ENCODE measurements at regions not wholly inside any gene's neighbourhood (a gene's known extent, or its start where the extent isn't known, plus 50 kb on each side); places are given as distances from the start of the nearest gene placed in this dataset.

DNA sequence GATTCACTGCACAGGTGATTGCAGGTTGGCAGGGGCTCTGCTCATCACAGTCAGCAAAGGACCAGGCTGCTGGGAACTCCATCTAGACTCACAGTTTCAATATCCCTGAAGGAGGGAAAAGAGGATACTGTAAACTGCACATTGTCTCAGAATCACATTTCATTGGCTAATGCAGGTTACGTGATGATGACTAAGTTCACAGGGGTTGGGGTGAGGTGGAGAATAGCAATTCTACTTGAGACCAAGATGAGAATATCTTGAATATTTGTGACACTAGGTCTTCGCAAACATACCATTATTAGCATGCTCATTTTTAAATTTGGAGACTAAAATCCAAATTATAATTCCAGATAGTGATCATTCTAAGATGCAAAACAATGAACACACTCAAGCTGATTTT, 208.5 kb upstream of the CITED2 start:
- no peaks in the 10 kb centered on the region for H3K9me3 Mint-ChIP-seq
- no peak overlapping the region for H3K27ac Mint-ChIP-seq
- H3K4me1 Mint-ChIP-seq: peaks cover 15% of the 10 kb centered on the region
- no peak for ATAC-seq
- no peak overlapping the region for H3K4me3 Mint-ChIP-seq
- no peak for DNase-seq (ENCODE audit: low spot score in 2 of 2)
- H3K36me3 Mint-ChIP-seq: no peaks in the 10 kb centered on the region

DNA sequence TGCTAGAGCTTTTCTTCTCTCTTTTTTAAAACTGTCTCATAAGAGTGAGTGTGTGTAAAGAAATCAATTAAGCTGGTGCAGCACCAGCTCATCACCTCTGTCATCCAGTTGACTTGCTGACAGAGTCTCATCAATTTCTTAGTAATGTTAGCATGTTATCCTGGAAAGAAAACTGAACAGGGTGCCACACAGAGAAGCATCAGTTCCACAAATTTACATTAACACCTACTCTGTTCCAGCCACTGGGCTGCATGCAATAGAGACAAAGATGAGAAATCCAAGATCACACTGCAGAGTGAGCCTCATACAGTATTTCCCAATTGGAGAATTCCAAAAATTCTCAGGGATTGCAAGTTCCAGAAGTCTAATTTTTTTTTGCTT, 207.0 kb upstream of the CITED2 start:
- no peaks in the 10 kb centered on the region for H3K9me3 Mint-ChIP-seq
- peaks cover 15% of the 10 kb centered on the region for H3K4me1 Mint-ChIP-seq
- H3K4me3 Mint-ChIP-seq: no peak overlapping the region
- no peaks in the 10 kb centered on the region for H3K36me3 Mint-ChIP-seq
- DNase-seq (ENCODE audit: low spot score in 2 of 2): no peak
- ATAC-seq: no peak
- H3K27ac Mint-ChIP-seq: no peak overlapping the region

DNA sequence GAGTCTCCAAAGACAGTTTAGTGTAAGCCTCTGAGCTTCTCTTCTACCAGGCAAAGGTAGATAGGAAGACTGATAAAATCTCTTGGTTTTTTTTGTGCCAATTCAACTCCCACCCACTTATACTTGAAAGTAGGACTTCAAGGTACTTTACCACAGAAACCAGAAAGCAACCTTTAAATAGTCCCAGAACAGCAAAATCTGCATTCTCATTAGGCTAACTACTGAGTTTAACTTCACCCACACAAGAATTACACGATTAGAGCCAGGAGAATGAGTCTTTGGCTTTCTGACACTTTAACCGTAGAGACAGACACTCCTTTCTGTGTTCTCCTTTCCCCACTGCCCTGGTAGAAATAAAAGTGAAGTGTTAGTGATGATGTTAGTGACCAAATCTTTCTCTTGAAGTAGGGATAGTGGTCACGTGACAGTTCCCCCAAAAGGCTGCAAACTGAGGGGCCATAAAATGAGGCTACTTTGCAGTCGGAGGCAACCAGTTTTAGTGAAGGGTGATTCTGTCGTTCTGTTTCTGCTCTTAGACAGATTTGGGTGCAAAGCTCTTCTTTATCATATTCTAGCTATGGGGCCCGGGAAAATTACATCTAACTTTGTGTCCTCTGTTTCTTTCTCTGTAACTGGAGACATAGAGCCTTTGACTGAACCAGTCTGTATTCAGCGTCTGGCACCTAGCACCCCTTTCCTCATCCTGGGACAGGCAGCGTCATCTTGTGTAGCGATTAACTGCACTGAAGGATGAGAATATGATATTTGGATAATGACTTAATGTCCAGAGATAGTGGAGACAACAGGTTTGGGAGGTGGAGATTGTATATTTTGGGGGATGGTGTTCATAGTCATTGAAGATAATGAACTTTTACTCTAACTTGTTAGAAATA, 206.4 kb upstream of the CITED2 start:
- Mint-ChIP-seq H3K4me3 (peak overlapping the region; percentile 12), H3K36me3 (no peaks in the 10 kb centered on the region), H3K27ac (peak overlapping the region; percentile 44), H3K9me3 (no peaks in the 10 kb centered on the region), H3K4me1 (peaks cover 15% of the 10 kb centered on the region)
- ATAC-seq (peak; percentile 91), DNase-seq (ENCODE audit: low spot score in 2 of 2) (no peak)

DNA sequence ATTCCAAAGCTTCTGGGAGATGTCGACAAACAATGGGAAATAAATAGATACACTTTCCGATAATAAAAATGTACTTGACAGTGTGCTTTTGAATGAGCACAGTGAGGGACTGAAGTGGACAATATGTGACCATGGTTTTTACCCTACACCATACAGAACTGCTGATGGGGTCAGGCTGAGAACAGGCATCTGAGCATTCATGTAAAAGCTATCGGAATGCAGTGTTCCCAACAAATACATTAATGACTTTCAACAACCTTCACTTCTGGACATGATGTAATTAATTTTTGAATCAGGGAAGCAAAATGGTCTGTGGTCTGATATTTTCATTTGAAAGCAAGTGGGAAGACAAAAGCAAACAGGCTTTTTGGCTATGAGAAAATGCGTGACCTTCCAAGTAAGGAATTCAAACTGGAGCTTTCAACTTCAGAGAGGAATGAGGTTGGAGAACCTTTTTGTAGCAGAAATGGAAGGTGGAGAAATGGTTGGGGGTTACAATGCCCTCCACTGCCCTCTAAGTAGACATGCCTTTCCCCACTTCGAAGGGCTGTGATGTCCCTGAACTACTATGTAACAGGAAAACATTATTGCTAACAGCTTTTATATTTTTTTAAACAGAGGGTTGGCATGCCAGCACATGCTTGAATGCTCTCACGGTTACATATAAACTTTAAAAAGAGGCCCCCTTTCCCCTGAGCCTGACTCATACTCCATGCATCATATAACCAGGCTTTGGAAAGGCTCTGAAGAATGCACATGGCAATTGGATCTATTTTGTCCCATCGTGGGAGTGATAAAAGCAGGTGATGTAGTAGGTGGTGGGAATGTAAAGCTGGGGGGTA, 203.5 kb upstream of the CITED2 start:
- peaks cover 15% of the 10 kb centered on the region for H3K4me1 Mint-ChIP-seq
- no peaks in the 10 kb centered on the region for H3K9me3 Mint-ChIP-seq
- ATAC-seq: no peak
- H3K27ac Mint-ChIP-seq: no peak overlapping the region
- no peak for DNase-seq (ENCODE audit: low spot score in 2 of 2)
- H3K36me3 Mint-ChIP-seq: no peaks in the 10 kb centered on the region
- H3K4me3 Mint-ChIP-seq: no peak overlapping the region

DNA sequence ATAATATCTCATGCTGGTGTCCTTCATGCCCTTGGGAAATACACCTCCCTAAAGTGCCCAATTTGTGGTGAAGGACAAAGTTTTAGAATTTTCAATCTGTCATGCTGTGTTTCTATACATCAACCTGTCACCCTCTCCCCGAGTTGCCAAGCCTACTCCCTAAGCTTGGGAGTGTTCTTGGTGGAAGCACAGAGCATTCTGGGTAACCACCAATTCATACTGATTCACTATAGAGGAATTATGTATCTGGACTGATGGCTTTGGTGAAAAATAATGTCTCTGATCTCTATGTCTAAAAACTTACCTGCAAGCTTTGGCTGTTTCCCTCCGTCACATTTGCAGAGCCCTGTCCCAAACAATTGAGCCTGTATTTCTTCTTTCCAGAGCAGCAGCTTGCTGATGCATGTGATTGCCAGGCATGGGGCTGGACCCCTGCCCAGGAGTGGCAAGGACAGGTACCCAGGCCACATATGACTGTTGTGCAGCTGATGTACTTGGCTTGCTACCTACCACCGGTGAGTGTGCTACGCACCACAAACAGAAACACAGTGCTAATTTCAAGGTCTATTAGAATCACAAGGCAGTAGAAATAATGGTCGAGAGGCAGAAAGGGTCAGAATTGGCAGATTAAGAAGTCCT, 202.8 kb upstream of the CITED2 start:
- no peak for ATAC-seq
- Mint-ChIP-seq H3K36me3 (no peaks in the 10 kb centered on the region), H3K9me3 (no peaks in the 10 kb centered on the region), H3K27ac (no peak overlapping the region), H3K4me1 (peaks cover 15% of the 10 kb centered on the region), H3K4me3 (no peak overlapping the region)
- DNase-seq (ENCODE audit: low spot score in 2 of 2): no peak

DNA sequence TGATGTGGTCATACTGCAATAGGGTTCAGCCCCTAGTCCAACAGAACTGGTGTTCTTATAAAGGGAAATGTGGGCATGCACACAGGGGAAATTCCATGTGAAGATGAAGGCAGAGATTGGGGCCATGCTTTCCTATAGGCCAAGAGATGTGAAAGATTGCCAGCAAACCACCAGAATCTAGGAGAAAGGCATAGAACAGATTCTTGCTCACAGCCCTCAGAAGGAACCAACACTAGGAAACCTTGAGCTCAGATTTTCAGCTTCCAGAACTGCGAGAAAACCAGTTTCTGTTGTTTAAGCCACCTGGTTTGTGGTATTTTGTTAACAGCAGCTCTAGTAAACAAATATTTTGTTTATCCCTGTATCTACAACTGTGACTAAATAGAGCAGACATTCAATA, 197.6 kb upstream of the CITED2 start:
- no peak overlapping the region for H3K4me3 Mint-ChIP-seq
- no peaks in the 10 kb centered on the region for H3K9me3 Mint-ChIP-seq
- ATAC-seq: no peak
- H3K27ac Mint-ChIP-seq: no peak overlapping the region
- no peak for DNase-seq (ENCODE audit: low spot score in 2 of 2)
- H3K4me1 Mint-ChIP-seq: peaks cover 7% of the 10 kb centered on the region
- no peaks in the 10 kb centered on the region for H3K36me3 Mint-ChIP-seq

DNA sequence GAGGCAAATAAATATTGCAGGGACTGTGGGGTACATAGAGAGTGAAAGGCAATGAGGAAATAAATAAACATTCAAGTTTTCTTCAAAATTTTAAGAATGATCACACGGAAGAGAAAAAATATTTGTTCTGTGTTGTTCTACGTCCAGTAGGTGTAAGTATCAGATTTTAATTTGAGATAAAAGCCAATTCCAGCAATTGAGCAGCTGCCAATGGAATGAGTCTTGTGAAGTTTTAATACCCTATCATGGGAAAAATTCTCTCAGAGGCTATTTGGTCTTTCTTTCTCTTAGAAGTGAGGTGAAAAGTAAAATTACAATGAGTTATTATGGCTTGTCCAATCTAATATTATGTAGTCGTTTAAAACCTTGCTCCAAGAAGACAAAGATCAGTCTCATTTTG, 195.7 kb upstream of the CITED2 start:
- H3K9me3 Mint-ChIP-seq: no peaks in the 10 kb centered on the region
- no peak overlapping the region for H3K27ac Mint-ChIP-seq

DNA sequence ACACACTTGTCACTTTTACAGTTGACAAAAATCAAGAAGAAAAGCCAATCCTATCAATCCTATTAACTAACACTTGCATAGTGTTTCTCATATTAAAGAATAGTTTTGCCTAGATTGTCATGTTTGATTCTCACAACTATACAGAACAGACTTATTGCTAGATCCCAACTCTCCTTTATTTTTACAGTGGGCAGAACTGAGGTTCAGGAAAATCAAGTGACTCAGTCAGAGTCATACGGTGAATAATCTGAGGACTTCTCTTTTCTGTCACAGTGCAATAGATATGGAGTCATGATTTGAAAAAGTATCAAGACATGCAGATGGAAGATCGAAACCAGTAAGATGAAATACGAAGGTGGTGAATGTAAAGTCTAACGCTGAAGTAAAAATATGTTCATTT, 195.1 kb upstream of the CITED2 start:
- ATAC-seq (peak; percentile 82), DNase-seq (ENCODE audit: low spot score in 2 of 2) (no peak)
- no peak overlapping the region for H3K27ac Mint-ChIP-seq
- H3K9me3 Mint-ChIP-seq: no peaks in the 10 kb centered on the region
- no peak overlapping the region for H3K4me3 Mint-ChIP-seq
- H3K36me3 Mint-ChIP-seq: no peaks in the 10 kb centered on the region
- H3K4me1 Mint-ChIP-seq: peaks cover 7% of the 10 kb centered on the region

More for the DNA sequence above, 195.7 kb upstream of the CITED2 start:
- Mint-ChIP-seq H3K36me3 (no peaks in the 10 kb centered on the region), H3K4me1 (peaks cover 7% of the 10 kb centered on the region), H3K4me3 (no peak overlapping the region)
- ATAC-seq (no peak), DNase-seq (ENCODE audit: low spot score in 2 of 2) (no peak)

DNA sequence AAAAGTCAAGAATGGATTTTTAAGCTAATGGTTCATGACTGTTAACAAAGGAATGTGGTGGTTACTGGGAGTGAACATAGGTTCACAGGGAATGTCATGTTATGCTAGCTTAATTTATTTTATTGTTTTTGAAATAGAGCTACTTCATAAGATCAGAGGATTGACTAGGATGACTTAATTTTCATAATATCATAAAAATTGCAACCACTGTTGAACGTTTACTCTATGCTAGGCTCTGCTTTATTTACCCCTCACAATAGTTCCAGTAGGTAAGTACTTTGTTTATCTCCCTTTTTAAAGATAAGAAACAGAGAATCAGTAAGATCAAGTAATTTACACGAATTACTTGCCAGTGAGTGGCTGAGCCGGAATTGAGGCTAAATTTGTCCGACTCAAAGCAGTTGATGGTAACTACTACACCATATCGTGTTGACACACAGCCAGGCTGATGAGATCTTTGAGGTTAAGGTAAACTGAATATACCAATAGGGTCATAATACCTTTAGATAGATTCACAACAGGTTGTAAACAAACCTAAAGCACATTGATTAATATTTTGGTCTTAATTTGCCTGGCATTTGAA, 194.6 kb upstream of the CITED2 start:
- no peaks in the 10 kb centered on the region for H3K9me3 Mint-ChIP-seq
- peak; percentile 11 for ATAC-seq
- no peak overlapping the region for H3K27ac Mint-ChIP-seq
- H3K4me1 Mint-ChIP-seq: peaks cover 7% of the 10 kb centered on the region
- H3K36me3 Mint-ChIP-seq: no peaks in the 10 kb centered on the region
- no peak for DNase-seq (ENCODE audit: low spot score in 2 of 2)
- no peak overlapping the region for H3K4me3 Mint-ChIP-seq

DNA sequence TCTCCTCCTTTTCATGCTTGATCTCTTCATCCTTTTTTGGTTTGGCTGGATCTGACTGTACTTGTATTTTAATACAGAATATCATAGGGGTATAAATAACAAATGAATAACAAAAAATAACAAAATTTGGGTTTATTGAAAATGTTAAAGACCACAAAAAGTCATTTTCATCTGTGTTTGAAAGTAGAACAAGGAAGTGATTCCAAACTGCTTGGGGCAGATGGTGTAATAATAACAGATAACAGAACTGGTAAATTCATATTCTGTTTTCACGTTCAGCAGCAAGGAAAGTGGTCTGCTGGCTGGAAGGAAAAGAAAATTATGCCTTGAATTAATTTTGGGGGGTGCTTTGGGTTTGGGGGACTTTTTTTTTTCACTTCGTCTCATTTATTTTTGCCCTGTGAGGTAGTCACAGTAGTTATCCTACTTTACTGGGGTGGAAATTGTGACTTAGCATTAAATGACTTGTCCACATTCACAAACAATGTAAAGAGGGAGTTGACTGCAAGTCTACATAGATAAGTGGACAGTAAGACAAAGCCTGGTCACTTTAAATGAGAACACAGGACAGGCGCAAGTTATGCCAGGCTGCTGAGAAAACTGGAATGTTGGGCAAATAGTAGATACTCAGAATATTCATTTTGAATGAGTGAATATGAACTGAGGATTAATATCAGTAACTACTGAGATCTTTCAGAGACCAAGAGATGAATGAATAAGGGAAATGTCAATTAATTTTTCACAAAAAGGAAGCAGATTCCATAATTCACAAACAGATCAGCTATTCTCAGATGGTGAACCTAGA, 193.9 kb upstream of the CITED2 start:
- no peak overlapping the region for H3K27ac Mint-ChIP-seq
- ATAC-seq: no peak
- no peaks in the 10 kb centered on the region for H3K9me3 Mint-ChIP-seq
- no peaks in the 10 kb centered on the region for H3K36me3 Mint-ChIP-seq
- H3K4me1 Mint-ChIP-seq: peaks cover 7% of the 10 kb centered on the region
- H3K4me3 Mint-ChIP-seq: no peak overlapping the region
- DNase-seq (ENCODE audit: low spot score in 2 of 2): no peak

DNA sequence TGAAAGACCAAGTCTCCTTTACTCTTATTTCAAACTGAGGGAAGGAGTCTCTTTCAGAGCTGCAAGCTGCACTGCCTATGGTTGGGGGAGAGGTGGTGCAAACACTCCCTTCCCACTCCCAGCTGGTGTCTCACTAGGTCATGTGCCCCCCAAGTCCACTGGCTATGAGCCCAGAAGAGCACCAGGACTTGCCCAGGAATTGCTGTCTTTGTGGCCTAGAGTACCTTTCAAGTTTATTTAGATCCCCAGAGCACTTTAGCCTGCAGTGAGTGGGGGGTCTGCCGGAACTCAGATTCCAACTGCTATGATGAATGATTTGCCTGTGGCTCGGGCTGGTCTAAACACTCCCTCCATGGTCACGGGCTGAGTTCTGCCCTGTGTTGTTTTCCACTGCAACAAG, 192.6 kb upstream of the CITED2 start:
- no peaks in the 10 kb centered on the region for H3K9me3 Mint-ChIP-seq
- peak overlapping the region; percentile 30 for H3K27ac Mint-ChIP-seq
- no peak for ATAC-seq
- H3K4me1 Mint-ChIP-seq: peaks cover 7% of the 10 kb centered on the region
- no peak for DNase-seq (ENCODE audit: low spot score in 2 of 2)
- no peaks in the 10 kb centered on the region for H3K36me3 Mint-ChIP-seq
- no peak overlapping the region for H3K4me3 Mint-ChIP-seq

DNA sequence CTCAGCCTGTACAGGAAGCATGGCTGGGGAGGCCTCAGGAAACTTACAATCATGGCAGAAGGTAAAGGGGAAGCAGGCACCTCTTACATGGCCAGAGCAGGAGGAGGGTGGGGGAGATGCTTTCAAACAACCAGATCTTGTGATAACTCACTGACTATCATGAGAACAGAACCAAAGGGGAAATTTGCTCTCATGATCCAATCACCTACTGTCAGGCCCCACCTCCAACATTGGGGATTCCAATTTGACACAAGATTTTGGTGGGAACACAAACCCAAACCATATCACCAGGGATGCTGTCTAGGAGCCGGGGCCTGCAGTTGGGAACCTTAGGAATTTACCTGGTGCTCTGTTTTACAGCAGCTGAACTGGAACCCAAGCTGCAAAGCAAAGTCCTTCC, 191.1 kb upstream of the CITED2 start:
- Mint-ChIP-seq H3K4me1 (peaks cover 7% of the 10 kb centered on the region), H3K9me3 (no peaks in the 10 kb centered on the region), H3K27ac (no peak overlapping the region), H3K36me3 (no peaks in the 10 kb centered on the region), H3K4me3 (no peak overlapping the region)
- DNase-seq (ENCODE audit: low spot score in 2 of 2) (no peak), ATAC-seq (no peak)

DNA sequence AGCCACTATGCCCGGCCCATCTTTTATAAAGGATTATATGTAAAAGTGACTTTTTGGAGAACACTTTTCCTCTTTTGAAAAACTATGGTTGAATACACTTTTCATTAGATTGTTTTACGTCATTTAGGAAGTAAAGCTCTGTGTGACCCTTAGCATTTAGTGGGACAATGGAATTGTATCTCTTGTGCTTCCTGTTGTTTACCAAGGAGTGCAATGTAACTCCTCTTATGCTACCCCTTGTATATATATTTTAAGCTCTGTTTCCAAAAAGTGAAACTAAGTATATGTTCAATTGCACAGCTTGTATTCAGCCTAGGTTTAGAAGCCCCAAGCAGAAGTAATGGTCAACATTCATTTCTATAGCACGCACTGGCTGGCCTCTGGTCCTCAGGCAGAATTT, 183.1 kb upstream of the CITED2 start:
- ATAC-seq: no peak
- Mint-ChIP-seq H3K4me1 (no peaks in the 10 kb centered on the region), H3K9me3 (no peaks in the 10 kb centered on the region), H3K36me3 (no peaks in the 10 kb centered on the region), H3K4me3 (no peak overlapping the region), H3K27ac (no peak overlapping the region)
- DNase-seq (ENCODE audit: low spot score in 2 of 2): no peak

DNA sequence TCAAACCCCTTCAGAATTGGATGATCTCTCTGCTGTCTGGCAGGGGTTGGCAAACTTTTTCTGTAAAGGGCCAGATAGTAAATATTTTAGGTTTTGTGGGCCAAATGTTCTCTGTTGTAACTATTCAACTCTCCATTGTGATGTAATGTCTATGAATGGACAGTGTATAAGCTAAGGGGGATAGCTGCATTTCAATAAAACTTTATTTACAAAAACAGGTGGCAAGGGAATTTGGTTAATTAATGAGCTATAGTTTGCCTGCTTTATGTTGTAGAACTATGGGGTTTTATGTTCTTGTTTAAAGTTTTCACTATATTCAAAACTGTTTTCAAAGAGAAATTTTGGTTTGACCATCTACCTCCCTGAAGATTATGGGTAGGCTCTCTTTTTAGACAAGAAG, 182.1 kb upstream of the CITED2 start:
- Mint-ChIP-seq H3K4me1 (no peaks in the 10 kb centered on the region), H3K27ac (no peak overlapping the region), H3K4me3 (no peak overlapping the region), H3K9me3 (no peaks in the 10 kb centered on the region), H3K36me3 (no peaks in the 10 kb centered on the region)
- ATAC-seq (no peak), DNase-seq (ENCODE audit: low spot score in 2 of 2) (no peak)

DNA sequence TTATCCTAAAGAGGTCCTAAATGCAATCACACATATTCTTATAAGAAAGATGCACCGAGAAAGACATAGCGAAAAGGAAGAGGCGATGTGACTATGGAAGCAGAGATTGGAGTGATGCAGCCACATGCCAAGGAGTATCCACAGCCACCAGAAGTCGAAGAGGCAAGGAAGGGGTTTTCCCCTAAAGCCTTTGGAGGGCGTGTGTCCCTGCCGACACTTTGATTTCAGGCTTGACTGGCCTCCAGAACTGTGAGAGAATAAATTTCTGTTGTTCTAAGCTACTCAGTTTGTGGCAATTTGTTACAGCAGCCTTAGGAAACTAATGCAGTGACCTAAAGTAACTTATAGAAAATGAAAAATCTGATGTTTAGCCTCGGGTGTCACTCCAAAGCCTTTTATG, 179.5 kb upstream of the CITED2 start:
- no peak for ATAC-seq
- no peak overlapping the region for H3K27ac Mint-ChIP-seq
- no peak overlapping the region for H3K4me3 Mint-ChIP-seq
- no peaks in the 10 kb centered on the region for H3K36me3 Mint-ChIP-seq
- DNase-seq (ENCODE audit: low spot score in 2 of 2): no peak
- no peaks in the 10 kb centered on the region for H3K9me3 Mint-ChIP-seq
- H3K4me1 Mint-ChIP-seq: peaks cover 5% of the 10 kb centered on the region
